SU-DHL-6 (cell line): ENCODE measurements at regions not wholly inside any gene's neighbourhood (a gene's known extent, or its start where the extent isn't known, plus 50 kb on each side); places are given as distances from the start of the nearest gene placed in this dataset.

ENCODE experiments used
- H2AFZ ChIP-seq: fragments of 200-600 bp; sonication (generic); 2 replicates; pipeline ENCODE4 v1.6.1; 2014; ENCODE audit warnings: low read depth, mild to moderate bottlenecking, moderate library complexity, mixed read lengths, antibody characterized with exemption, low read length; ENCODE audit not compliant: severe bottlenecking
- H3F3A ChIP-seq: fragments of 200-600 bp; shearing (Covaris generic); 2 replicates; pipeline ENCODE4 v1.6.0; 2016; ENCODE audit warnings: antibody characterized with exemption, mild to moderate bottlenecking; ENCODE audit not compliant: insufficient read depth
- H3K27ac ChIP-seq: fragments of 200-600 bp; sonication (generic); 2 replicates; pipeline ENCODE4 v1.5.1; 2016; ENCODE audit warnings: low read depth, mild to moderate bottlenecking, low read length, moderate library complexity, mixed read lengths
- H3K27me3 ChIP-seq: fragments of 200-600 bp; sonication (generic), shearing (Covaris generic); 2 replicates; pipeline ENCODE4 v1.6.0; 2014; ENCODE audit warnings: mild to moderate bottlenecking, low read length
- H3K36me3 ChIP-seq: fragments of 200-600 bp; sonication (generic); 2 replicates; pipeline ENCODE4 v1.6.1; 2014; ENCODE audit warnings: mild to moderate bottlenecking, low read length, mixed read lengths
- H3K4me2 ChIP-seq: fragments of 300-600, 200-600 bp; shearing (Covaris generic), sonication (generic); 2 replicates; pipeline ENCODE4 v1.6.0; 2014; ENCODE audit warnings: low read length, low read depth, mild to moderate bottlenecking; ENCODE audit not compliant: poor library complexity, severe bottlenecking
- H3K4me3 ChIP-seq: fragments of 200-600 bp; sonication (generic); 2 replicates; pipeline ENCODE4 v1.5.1; 2014; ENCODE audit warnings: antibody characterized with exemption, low read length, mild to moderate bottlenecking, mixed read lengths; ENCODE audit not compliant: insufficient read depth, poor library complexity, severe bottlenecking
- H3K79me2 ChIP-seq: fragments of 200-600 bp; sonication (generic); 2 replicates; pipeline ENCODE4 v1.6.1; 2014; ENCODE audit warnings: mild to moderate bottlenecking, low read length, moderate library complexity; ENCODE audit not compliant: insufficient read depth
- H3K9ac ChIP-seq: fragments of 200-600 bp; sonication (generic); 2 replicates; pipeline ENCODE4 v1.7.0; 2014; ENCODE audit warnings: mild to moderate bottlenecking, low read length
- H3K9me2 ChIP-seq: fragments of 200-600 bp; sonication (generic); replicated peaks from 2 replicates; pipeline ENCODE4 v1.6.1; 2014; ENCODE audit warnings: low read length; ENCODE audit not compliant: insufficient read depth
- H3K9me3 ChIP-seq: fragments of 200-600 bp; sonication (generic); 2 replicates; pipeline ENCODE4 v1.6.1; 2014; ENCODE audit warnings: low read length, mixed read lengths; ENCODE audit not compliant: insufficient read depth
- H4K20me1 ChIP-seq: fragments of 200-600 bp; sonication (generic); 2 replicates; pipeline ENCODE4 v1.6.1; 2014; ENCODE audit warnings: low read depth, mild to moderate bottlenecking, antibody characterized with exemption, low read length, moderate library complexity, mixed read lengths
- CTCF ChIP-seq: fragments of 200-600 bp; sonication (generic); IDR thresholded peaks from one replicate; pipeline ENCODE4 v1.5.1; 2017; ENCODE audit warnings: antibody characterized with exemption, mild to moderate bottlenecking, low read length, moderate library complexity; ENCODE audit not compliant: insufficient read depth, poor library complexity, severe bottlenecking
- EZH2phosphoT487 ChIP-seq: fragments of 200-600 bp; sonication (generic), shearing (Covaris generic); conservative IDR thresholded peaks from 2 replicates; pipeline ENCODE4 v1.6.1; 2018; ENCODE audit warnings: mild to moderate bottlenecking, antibody characterized with exemption, low read length, moderate library complexity, mixed read lengths

- no peak for TF ChIP-seq CTCF
- no peak for TF ChIP-seq EZH2phosphoT487
- Histone ChIP-seq H3K9me2 (no peaks in the 10 kb centered on the region), H3K36me3 (no peaks in the 10 kb centered on the region), H2AFZ (no peak overlapping the region), H3K79me2 (no peaks in the 10 kb centered on the region), H3K9me3 (no peaks in the 10 kb centered on the region), H3K4me2 (no peak overlapping the region), H3F3A (no peaks in the 10 kb centered on the region), H3K4me3 (no peak overlapping the region), H3K27ac (no peak overlapping the region), H4K20me1 (no peaks in the 10 kb centered on the region), H3K27me3 (no peaks in the 10 kb centered on the region), H3K9ac (no peak overlapping the region)
These were observed 122.3 kb downstream of the FAM174B start for GRCh38 chr15:92533298-92533697.

GRCh38 chr15:92531406-92531805, 124.2 kb downstream of the FAM174B start:
- Histone ChIP-seq H3K27ac (no peak overlapping the region), H3K9me2 (no peaks in the 10 kb centered on the region), H3K4me2 (no peak overlapping the region), H3F3A (no peaks in the 10 kb centered on the region), H3K9me3 (no peaks in the 10 kb centered on the region), H4K20me1 (no peaks in the 10 kb centered on the region), H3K9ac (no peak overlapping the region), H3K4me3 (no peak overlapping the region), H2AFZ (no peak overlapping the region), H3K36me3 (no peaks in the 10 kb centered on the region), H3K79me2 (no peaks in the 10 kb centered on the region), H3K27me3 (no peaks in the 10 kb centered on the region)
- TF ChIP-seq CTCF, result no peak
- TF ChIP-seq EZH2phosphoT487, result no peak

GRCh38 chr15:92528736-92529135, 126.8 kb downstream of the FAM174B start:
- Histone ChIP-seq H3K9ac (no peak overlapping the region), H3K9me3 (no peaks in the 10 kb centered on the region), H4K20me1 (no peaks in the 10 kb centered on the region), H3K36me3 (no peaks in the 10 kb centered on the region), H3K4me2 (no peak overlapping the region), H3K79me2 (no peaks in the 10 kb centered on the region), H3F3A (no peaks in the 10 kb centered on the region), H3K27me3 (no peaks in the 10 kb centered on the region), H3K27ac (no peak overlapping the region), H3K4me3 (no peak overlapping the region), H2AFZ (no peak overlapping the region), H3K9me2 (no peaks in the 10 kb centered on the region)
- TF ChIP-seq CTCF (no peak), EZH2phosphoT487 (no peak)
